ENCODE measurements at regions not wholly inside any gene's neighbourhood (a gene's known extent, or its start where the extent isn't known, plus 50 kb on each side); places are given as distances from the start of the nearest gene placed in this dataset.
A peak's percentile ranks its signal among the peaks of the same experiment; 100 is the strongest.

DNA sequence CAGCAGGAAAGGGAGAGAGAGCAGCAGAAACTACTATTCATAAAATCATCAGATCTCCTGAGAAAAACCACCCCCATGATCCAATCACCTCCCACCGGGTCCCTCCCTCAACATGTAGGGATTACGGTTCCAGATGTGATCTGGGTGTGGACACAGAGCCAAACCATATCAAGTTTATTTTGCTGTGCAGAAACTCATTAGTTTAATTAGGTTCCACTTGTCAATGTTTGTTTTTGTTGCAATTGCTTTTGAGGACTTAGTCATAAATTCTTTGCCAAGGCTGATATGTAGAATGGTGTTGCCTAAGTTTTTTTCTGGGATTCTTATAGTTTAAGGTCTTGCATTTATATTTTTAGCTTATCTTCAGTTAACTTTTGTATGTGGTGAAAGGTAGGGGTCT is 422.0 kb upstream of the HS3ST5 start (continued):
- TF ChIP-seq ZNF114 (CRISPR knock-in tag; IDR thresholded peaks at IDR 0.05) (no peak), CREB1 (CRISPR knock-in tag; IDR thresholded peaks at IDR 0.05; ENCODE audit: low read depth) (no peak), EZH2phosphoT487 (IDR thresholded peaks at IDR 0.05; ENCODE audit: unreplicated experiment) (no peak), STAT1 (IDR thresholded peaks at IDR 0.05; ENCODE audit: unreplicated experiment) (no peak)

DNA sequence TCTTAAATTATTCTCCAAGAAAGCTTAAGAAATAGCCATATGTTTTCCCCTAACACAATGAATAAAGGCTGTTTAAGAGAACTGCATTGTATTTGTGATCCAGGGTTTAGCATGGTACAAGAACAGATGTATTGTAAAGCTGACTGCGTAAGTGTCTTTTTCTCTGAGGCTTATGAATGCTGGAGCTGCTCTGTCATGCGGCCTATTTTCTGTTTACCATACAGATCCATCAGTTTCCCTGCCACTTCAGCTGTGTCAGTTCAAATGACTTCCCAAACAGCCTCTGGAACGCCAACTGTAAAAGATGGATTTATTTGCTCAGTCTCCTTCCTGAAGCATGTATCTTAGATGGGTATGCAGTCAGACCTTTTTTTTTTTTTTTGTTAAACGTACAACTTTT is 419.3 kb upstream of the HS3ST5 start:
- H3K27ac Mint-ChIP-seq = no peak overlapping the region
- DNase-seq (ENCODE audit: low spot score) (no peak), ATAC-seq (no peak)
- Histone ChIP-seq H3K27ac (ENCODE audit: low read depth) (no peak overlapping the region), H4K20me1 (replicated peaks; ENCODE audit: insufficient read depth) (no peaks in the 10 kb centered on the region), H3K36me3 (ENCODE audit: insufficient read depth) (no peaks in the 10 kb centered on the region), H3K4me2 (no peak overlapping the region), H3K4me1 (ENCODE audit: insufficient read depth) (peaks cover 6% of the 10 kb centered on the region; the same call in 1 of the 2 replicates), H3K4me3 (no peak overlapping the region), H3K9me2 (ENCODE audit: insufficient read depth) (no peaks in the 10 kb centered on the region), H3K27me3 (ENCODE audit: insufficient read depth) (no peaks in the 10 kb centered on the region), H2AFZ (no peak overlapping the region), H3K79me2 (replicated peaks; ENCODE audit: insufficient read depth) (no peaks in the 10 kb centered on the region), H3F3A (replicated peaks; ENCODE audit: low read depth) (no peaks in the 10 kb centered on the region)
- H3K4me1 Mint-ChIP-seq = peaks cover 12% of the 10 kb centered on the region; the same call in 2 of the 3 replicates
- H3K4me3 Mint-ChIP-seq = no peak overlapping the region
- H3K27me3 Mint-ChIP-seq (ENCODE audit: insufficient read depth, low read depth, poor library complexity) = no peaks in the 10 kb centered on the region
- no peaks in the 10 kb centered on the region for H3K36me3 Mint-ChIP-seq (ENCODE audit: low read depth)
- H3K9me3 Mint-ChIP-seq = peaks cover 3% of the 10 kb centered on the region; the same call in 1 of the 3 replicates
- TF ChIP-seq, protein P1, sequence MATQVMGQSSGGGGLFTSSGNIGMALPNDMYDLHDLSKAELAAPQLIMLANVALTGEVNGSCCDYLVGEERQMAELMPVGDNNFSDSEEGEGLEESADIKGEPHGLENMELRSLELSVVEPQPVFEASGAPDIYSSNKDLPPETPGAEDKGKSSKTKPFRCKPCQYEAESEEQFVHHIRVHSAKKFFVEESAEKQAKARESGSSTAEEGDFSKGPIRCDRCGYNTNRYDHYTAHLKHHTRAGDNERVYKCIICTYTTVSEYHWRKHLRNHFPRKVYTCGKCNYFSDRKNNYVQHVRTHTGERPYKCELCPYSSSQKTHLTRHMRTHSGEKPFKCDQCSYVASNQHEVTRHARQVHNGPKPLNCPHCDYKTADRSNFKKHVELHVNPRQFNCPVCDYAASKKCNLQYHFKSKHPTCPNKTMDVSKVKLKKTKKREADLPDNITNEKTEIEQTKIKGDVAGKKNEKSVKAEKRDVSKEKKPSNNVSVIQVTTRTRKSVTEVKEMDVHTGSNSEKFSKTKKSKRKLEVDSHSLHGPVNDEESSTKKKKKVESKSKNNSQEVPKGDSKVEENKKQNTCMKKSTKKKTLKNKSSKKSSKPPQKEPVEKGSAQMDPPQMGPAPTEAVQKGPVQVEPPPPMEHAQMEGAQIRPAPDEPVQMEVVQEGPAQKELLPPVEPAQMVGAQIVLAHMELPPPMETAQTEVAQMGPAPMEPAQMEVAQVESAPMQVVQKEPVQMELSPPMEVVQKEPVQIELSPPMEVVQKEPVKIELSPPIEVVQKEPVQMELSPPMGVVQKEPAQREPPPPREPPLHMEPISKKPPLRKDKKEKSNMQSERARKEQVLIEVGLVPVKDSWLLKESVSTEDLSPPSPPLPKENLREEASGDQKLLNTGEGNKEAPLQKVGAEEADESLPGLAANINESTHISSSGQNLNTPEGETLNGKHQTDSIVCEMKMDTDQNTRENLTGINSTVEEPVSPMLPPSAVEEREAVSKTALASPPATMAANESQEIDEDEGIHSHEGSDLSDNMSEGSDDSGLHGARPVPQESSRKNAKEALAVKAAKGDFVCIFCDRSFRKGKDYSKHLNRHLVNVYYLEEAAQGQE (IDR thresholded peaks at IDR 0.05; ENCODE audit: unreplicated experiment) = no peak
- TF ChIP-seq ZNF331 (CRISPR knock-in tag; IDR thresholded peaks at IDR 0.05; ENCODE audit: low read depth) = no peak
- TF ChIP-seq, protein P2, sequence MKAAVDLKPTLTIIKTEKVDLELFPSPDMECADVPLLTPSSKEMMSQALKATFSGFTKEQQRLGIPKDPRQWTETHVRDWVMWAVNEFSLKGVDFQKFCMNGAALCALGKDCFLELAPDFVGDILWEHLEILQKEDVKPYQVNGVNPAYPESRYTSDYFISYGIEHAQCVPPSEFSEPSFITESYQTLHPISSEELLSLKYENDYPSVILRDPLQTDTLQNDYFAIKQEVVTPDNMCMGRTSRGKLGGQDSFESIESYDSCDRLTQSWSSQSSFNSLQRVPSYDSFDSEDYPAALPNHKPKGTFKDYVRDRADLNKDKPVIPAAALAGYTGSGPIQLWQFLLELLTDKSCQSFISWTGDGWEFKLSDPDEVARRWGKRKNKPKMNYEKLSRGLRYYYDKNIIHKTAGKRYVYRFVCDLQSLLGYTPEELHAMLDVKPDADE (IDR thresholded peaks at IDR 0.05) = no peak
- no peak for TF ChIP-seq EZH2phosphoT487 (IDR thresholded peaks at IDR 0.05; ENCODE audit: unreplicated experiment)

DNA sequence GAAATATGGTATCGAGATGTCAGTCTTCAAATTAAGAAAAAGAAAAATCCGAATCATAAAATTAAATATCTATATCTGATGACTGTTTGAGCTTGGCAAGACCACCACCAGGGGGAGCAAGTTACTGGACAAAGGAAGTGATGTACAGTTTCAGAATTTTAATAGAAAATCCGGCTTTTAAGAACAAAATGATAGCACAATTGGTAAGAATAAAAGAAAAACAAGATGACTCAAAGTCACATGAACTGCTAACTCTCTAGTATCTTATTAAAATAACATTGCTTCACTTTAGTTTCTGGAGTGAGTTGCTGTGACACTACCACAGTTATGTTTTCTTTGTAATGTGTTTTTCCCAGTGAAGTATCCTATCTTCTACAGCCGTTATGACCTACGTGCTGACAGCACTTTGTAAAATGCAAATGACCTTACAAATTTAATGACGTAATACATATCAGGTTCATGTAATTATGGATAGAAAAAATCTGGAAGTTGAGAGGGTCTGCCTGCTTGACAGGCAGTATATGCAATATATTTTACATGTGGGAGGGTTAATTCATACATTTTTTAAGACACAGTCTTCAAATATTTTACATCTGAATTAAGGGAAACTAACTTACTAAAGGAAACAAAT is 405.3 kb upstream of the HS3ST5 start:
- Histone ChIP-seq H3K79me2 (replicated peaks; ENCODE audit: insufficient read depth) (no peaks in the 10 kb centered on the region), H3K9me2 (ENCODE audit: insufficient read depth) (no peaks in the 10 kb centered on the region), H3K4me3 (no peak overlapping the region), H3K4me2 (no peak overlapping the region), H4K20me1 (replicated peaks; ENCODE audit: insufficient read depth) (no peaks in the 10 kb centered on the region), H2AFZ (no peak overlapping the region), H3K4me1 (ENCODE audit: insufficient read depth) (no peaks in the 10 kb centered on the region), H3K27ac (ENCODE audit: low read depth) (no peak overlapping the region), H3K27me3 (ENCODE audit: insufficient read depth) (no peaks in the 10 kb centered on the region), H3K36me3 (ENCODE audit: insufficient read depth) (peaks cover 2% of the 10 kb centered on the region; the same call in 1 of the 2 replicates), H3F3A (replicated peaks; ENCODE audit: low read depth) (no peaks in the 10 kb centered on the region)
- no peaks in the 10 kb centered on the region for H3K36me3 Mint-ChIP-seq (ENCODE audit: low read depth)
- no peak overlapping the region for H3K4me3 Mint-ChIP-seq
- no peaks in the 10 kb centered on the region; the same call in 2 of the 3 replicates for H3K4me1 Mint-ChIP-seq
- H3K9me3 Mint-ChIP-seq = no peaks in the 10 kb centered on the region
- no peak overlapping the region for H3K27ac Mint-ChIP-seq
- ATAC-seq = no peak
- peak; percentile 58 for DNase-seq (ENCODE audit: low spot score)
- TF ChIP-seq, protein P1 (IDR thresholded peaks at IDR 0.05; ENCODE audit: unreplicated experiment) = no peak
- TF ChIP-seq, protein P3, sequence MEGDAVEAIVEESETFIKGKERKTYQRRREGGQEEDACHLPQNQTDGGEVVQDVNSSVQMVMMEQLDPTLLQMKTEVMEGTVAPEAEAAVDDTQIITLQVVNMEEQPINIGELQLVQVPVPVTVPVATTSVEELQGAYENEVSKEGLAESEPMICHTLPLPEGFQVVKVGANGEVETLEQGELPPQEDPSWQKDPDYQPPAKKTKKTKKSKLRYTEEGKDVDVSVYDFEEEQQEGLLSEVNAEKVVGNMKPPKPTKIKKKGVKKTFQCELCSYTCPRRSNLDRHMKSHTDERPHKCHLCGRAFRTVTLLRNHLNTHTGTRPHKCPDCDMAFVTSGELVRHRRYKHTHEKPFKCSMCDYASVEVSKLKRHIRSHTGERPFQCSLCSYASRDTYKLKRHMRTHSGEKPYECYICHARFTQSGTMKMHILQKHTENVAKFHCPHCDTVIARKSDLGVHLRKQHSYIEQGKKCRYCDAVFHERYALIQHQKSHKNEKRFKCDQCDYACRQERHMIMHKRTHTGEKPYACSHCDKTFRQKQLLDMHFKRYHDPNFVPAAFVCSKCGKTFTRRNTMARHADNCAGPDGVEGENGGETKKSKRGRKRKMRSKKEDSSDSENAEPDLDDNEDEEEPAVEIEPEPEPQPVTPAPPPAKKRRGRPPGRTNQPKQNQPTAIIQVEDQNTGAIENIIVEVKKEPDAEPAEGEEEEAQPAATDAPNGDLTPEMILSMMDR (conservative IDR thresholded peaks at IDR 0.05; ENCODE audit: low read depth in 2 of 2) = peak; percentile 69 to 98
- H3K27me3 Mint-ChIP-seq (ENCODE audit: insufficient read depth, low read depth, poor library complexity) = no peaks in the 10 kb centered on the region

Data from GM23338 (cell line).